Stimulated activated CD4-positive, alpha-beta T cell treated with anti-CD3 and anti-CD28 coated beads, TNF-alpha, amount 100 ng/mL, for 48 hours (primary cell): ENCODE measurements at regions not wholly inside any gene's neighbourhood (a gene's known extent, or its start where the extent isn't known, plus 50 kb on each side); places are given as distances from the start of the nearest gene placed in this dataset.

Source experiments
- DNase-seq, 3 donors: peaks; one replicate each; pipeline ENCODE4 v3.0.0-alpha.2; 2020; ENCODE audit warnings: low read depth in 3 of 3

GRCh38 chr1:81004011-81004410 lies 796.7 kb upstream of the ADGRL2 start:
- DNase-seq, result no peak

- DNase-seq, result no peak
Observed at GRCh38 chr1:80994934-80995333, 805.8 kb upstream of the ADGRL2 start.

GRCh38 chr1:80994038-80994437 lies 806.7 kb upstream of the ADGRL2 start:
- DNase-seq, result no peak

GRCh38 chr1:80993154-80993980 lies 807.4 kb upstream of the ADGRL2 start:
- DNase-seq, result no peak

- DNase-seq, result no peak
Observed at GRCh38 chr1:80989455-80989854, 811.3 kb upstream of the ADGRL2 start.

- no peak for DNase-seq
Observed at GRCh38 chr1:80988926-80989325, 811.8 kb upstream of the ADGRL2 start.

GRCh38 chr1:80987824-80988223 lies 812.9 kb upstream of the ADGRL2 start:
- DNase-seq, result no peak

GRCh38 chr1:80987106-80987505 lies 813.6 kb upstream of the ADGRL2 start:
- DNase-seq, result no peak

- no peak for DNase-seq
Observed at GRCh38 chr1:80982831-80983230, 817.9 kb upstream of the ADGRL2 start.

GRCh38 chr1:80973101-80973500 lies 827.6 kb upstream of the ADGRL2 start:
- no peak for DNase-seq

GRCh38 chr1:80966266-80966665 lies 834.5 kb upstream of the ADGRL2 start:
- DNase-seq, result no peak

- DNase-seq, result no peak
Observed at GRCh38 chr1:80962564-80962963, 838.2 kb upstream of the ADGRL2 start.

GRCh38 chr1:80961464-80962190 lies 839.1 kb upstream of the ADGRL2 start:
- DNase-seq, result no peak

GRCh38 chr1:80933346-80933745 lies 867.4 kb upstream of the ADGRL2 start:
- no peak for DNase-seq

GRCh38 chr1:80931178-80931577 lies 869.6 kb upstream of the ADGRL2 start:
- no peak for DNase-seq

GRCh38 chr1:80929868-80930508 lies 870.7 kb upstream of the ADGRL2 start:
- no peak for DNase-seq

GRCh38 chr1:80926531-80926930 lies 874.2 kb upstream of the ADGRL2 start:
- no peak for DNase-seq

GRCh38 chr1:80925130-80925805 lies 875.5 kb upstream of the ADGRL2 start:
- DNase-seq, result no peak

- DNase-seq, result no peak
Observed at GRCh38 chr1:80924290-80924689, 876.4 kb upstream of the ADGRL2 start.

GRCh38 chr1:80922906-80923305 lies 877.8 kb upstream of the ADGRL2 start:
- no peak for DNase-seq

GRCh38 chr1:80919426-80919825 lies 881.3 kb upstream of the ADGRL2 start:
- no peak for DNase-seq

- no peak for DNase-seq
Observed at GRCh38 chr1:80918380-80918779, 882.4 kb upstream of the ADGRL2 start.
